ENCODE measurements at regions not wholly inside any gene's neighbourhood (a gene's known extent, or its start where the extent isn't known, plus 50 kb on each side); places are given as distances from the start of the nearest gene placed in this dataset.

- H3K4me3 ChIP-seq (ENCODE audit: low read depth, low read length) = no peak overlapping the region
- DNase-seq (ENCODE audit: low read depth, low spot score) = no peak
- TF ChIP-seq CTCF (IDR thresholded peaks at IDR 0.05; ENCODE audit: low read depth, low read length) = no peak
- in situ Hi-C loops (cut with HindIII; ENCODE audit: low sequenced_read_pairs) = no loop called here
Observed at GRCh38 chr14:101229666-101230065, 326.1 kb upstream of the RTL1 start.

DNA sequence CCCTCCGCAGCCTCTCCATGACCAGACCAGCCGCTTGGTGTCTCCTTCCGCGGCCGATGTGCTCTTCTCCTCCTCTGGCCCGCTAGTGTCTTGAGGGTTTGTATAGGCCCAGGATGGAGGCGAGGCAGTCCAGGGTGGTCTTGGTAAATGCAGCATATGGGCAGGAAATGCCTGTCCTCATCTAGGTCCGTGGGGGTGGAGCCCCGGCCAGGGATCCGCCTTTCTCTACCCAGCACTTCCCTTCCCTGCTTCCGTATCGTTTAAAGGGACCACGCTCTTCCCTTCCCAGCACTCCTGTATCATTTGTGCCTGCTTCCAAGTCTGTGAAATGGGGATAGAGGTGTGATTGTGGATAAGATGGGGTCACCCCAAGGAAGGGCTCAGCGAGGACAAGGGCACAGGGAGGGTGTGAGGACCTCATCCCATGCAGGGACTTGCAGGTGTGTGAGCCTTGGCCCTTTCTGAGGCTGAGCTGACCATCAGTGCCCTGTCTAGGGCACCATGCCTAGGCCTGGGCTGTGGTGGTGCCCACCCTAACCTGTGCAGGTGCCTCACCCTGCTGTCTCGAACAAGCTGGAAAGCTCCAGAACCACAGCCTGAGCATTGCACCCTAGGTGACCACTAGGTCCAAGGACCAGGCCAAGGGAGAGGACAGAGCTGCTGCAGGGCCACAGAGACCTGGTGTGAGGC is 326.8 kb upstream of the RTL1 start:
- TF ChIP-seq CTCF (IDR thresholded peaks at IDR 0.05; ENCODE audit: low read depth, low read length) = no peak
- in situ Hi-C loops (cut with HindIII; ENCODE audit: low sequenced_read_pairs) = no loop called here

DNA sequence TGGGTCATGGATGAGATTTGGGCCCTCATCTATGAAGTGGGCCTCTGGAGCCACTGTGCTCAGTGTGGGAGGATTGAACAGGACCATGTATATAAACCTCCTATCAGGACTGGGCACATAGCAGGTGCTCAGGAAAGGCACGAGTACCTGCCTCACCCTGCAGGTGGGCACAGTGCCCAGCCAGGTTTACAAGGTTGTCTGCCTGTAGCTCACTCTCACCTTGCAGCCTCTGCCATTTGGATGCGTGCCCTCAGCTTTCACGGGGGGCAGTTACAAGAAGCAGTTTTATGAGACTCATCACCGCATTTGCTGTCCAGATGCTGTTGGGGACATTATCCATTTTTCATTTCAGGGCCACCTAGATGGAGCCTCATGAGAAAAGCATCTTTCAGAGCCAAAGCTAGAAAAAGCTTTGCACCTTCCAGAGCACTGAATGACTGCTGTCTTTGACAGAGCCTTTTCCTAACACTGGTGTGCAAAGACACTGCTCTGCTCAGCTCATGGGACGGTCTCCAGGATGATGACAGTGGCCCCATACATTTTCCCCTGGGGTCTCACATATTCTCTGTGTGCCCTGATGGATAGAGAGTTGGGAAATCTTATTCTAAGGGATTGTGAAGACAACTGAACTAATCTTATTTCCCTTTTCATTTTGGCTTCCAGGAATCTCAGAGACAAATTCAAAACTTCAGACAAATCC is 327.5 kb upstream of the RTL1 start:
- no peak for TF ChIP-seq CTCF (IDR thresholded peaks at IDR 0.05; ENCODE audit: low read depth, low read length)
- in situ Hi-C loops (cut with HindIII; ENCODE audit: low sequenced_read_pairs) = no loop called here
- DNase-seq (ENCODE audit: low read depth, low spot score) = no peak

More for the DNA sequence above, 326.8 kb upstream of the RTL1 start:
- H3K4me3 ChIP-seq (ENCODE audit: low read depth, low read length) = no peak overlapping the region
- DNase-seq (ENCODE audit: low read depth, low spot score) = no peak

DNA sequence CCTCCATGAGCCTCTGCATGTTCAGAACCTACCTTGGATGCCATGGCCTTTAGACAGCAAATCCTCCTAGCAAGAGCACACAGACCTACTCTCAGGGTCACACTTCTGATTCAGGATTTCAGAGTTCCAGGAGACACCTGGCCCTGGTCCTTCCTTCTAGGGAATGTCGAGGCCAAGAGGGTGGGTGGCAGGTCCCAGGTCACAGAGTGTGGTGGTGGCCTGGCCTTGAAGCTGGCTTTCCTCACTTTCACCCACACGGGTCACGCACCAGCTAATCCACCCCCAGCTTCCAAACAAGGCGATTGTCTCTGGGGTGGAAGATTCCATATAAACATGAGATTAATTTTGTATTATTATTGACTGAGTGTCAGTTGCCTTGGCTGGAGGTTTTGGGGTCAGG is 328.3 kb upstream of the RTL1 start:
- no peak overlapping the region for H3K4me3 ChIP-seq (ENCODE audit: low read depth, low read length)
- DNase-seq (ENCODE audit: low read depth, low spot score) = no peak
- no peak for TF ChIP-seq CTCF (IDR thresholded peaks at IDR 0.05; ENCODE audit: low read depth, low read length)
- in situ Hi-C loops (cut with HindIII; ENCODE audit: low sequenced_read_pairs) = no loop called here

More for the DNA sequence above, 327.5 kb upstream of the RTL1 start:
- H3K4me3 ChIP-seq (ENCODE audit: low read depth, low read length) = no peak overlapping the region

DNA sequence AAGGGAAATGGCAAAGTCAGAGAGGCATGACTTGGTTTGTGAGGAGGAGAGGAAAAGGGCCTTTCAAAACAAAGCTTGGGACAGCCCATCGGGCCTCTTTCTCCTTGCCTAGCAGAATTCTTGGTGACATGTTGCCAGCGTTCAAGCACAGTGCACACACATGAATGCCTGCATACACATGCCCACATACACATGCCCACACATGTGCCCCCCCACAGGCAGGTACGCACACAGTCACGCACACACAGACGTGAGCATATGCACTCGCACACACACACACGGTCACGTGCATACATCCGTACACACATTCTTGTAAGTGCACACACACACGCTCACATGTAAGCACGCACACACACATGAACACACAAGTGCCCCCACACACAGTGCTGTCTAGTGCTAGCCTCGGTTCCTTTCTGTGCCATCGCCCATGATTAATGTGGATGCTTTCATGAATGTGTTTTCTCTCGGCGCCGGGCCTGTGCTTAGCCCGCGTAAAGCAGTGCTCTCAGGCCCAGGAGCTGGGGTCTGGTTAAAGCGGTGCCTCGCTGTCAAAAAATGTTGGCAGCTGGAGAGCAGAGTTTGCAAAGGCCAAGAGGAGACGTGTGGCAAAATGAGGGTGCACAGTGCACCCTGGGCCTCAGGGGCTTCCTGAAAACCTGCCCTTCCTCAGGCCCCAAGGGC is 328.8 kb upstream of the DIO3 start:
- no peak for TF ChIP-seq CTCF (IDR thresholded peaks at IDR 0.05; ENCODE audit: low read depth, low read length)
- in situ Hi-C loops (cut with HindIII; ENCODE audit: low sequenced_read_pairs) = no loop called here

DNA sequence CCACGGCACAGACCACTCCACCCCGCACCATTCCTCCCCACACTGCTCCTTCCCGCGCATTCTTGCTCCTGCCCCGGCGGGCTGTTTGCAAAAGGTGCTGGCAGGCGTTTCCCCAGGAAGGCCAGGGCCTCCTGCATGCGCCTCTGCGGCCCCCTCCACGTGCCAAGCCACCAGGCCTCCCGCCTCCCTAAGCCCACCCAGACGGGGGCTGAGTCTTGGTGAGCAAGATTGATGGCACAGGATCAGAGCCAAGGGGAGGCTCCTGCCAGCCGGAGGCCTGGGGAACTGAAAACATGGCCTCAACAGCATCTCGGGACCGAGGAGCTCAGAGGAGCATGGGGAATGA is 328.3 kb upstream of the DIO3 start:
- TF ChIP-seq CTCF (IDR thresholded peaks at IDR 0.05; ENCODE audit: low read depth, low read length) = no peak
- H3K4me3 ChIP-seq (ENCODE audit: low read depth, low read length) = no peak overlapping the region
- no peak for DNase-seq (ENCODE audit: low read depth, low spot score)
- in situ Hi-C loops (cut with HindIII; ENCODE audit: low sequenced_read_pairs) = no loop called here

More for the DNA sequence above, 328.8 kb upstream of the DIO3 start:
- no peak for DNase-seq (ENCODE audit: low read depth, low spot score)
- H3K4me3 ChIP-seq (ENCODE audit: low read depth, low read length) = no peak overlapping the region

All from astrocyte of the spinal cord (primary cell).